ENCODE measurements at regions not wholly inside any gene's neighbourhood (a gene's known extent, or its start where the extent isn't known, plus 50 kb on each side); places are given as distances from the start of the nearest gene placed in this dataset.

- CTCF ChIA-PET: interaction anchor here (3.0 kb wide), 1 partner anchor 649 kb away, joined by 14 read pairs; no protein-coding TSS in a partner anchor
These were observed 53.7 kb upstream of the TMX4 start for GRCh38 chr20:8073024-8073832.

GRCh38 chr20:8074931-8075330 is 55.4 kb upstream of the TMX4 start:
- POLR2A ChIA-PET: no interaction called here
- DNase-seq (ENCODE audit: low read depth, low spot score): no peak
- CTCF ChIA-PET: interaction anchor here (1.0 to 2.7 kb wide), 2 partner anchors 30 to 647 kb away, joined by 4 to 12 read pairs; no protein-coding TSS in a partner anchor
- no peak for TF ChIP-seq CTCF (IDR thresholded peaks at IDR 0.05; ENCODE audit: insufficient read depth, low read length, missing control alignments)
- H3K4me3 ChIP-seq (ENCODE audit: low read depth, low read length): no peak overlapping the region

More at GRCh38 chr20:8073024-8073832, 53.7 kb upstream of the TMX4 start:
- H3K4me3 ChIP-seq (ENCODE audit: low read depth, low read length): no peak overlapping the region
- no peak for TF ChIP-seq CTCF (IDR thresholded peaks at IDR 0.05; ENCODE audit: insufficient read depth, low read length, missing control alignments)
- POLR2A ChIA-PET: no interaction called here
- no peak for DNase-seq (ENCODE audit: low read depth, low spot score)

GRCh38 chr20:8076306-8077136 is 55.5 kb upstream of the PLCB1 start:
- DNase-seq (ENCODE audit: low read depth, low spot score): no peak
- CTCF ChIA-PET: interaction anchor here (1.6 to 2.7 kb wide), 2 partner anchors 32 to 645 kb away, joined by 5 to 12 read pairs; no protein-coding TSS in a partner anchor
- POLR2A ChIA-PET: no interaction called here
- no peak for TF ChIP-seq CTCF (IDR thresholded peaks at IDR 0.05; ENCODE audit: insufficient read depth, low read length, missing control alignments)
- no peak overlapping the region for H3K4me3 ChIP-seq (ENCODE audit: low read depth, low read length)

- no peak overlapping the region for H3K4me3 ChIP-seq (ENCODE audit: low read depth, low read length)
- ChIA-PET CTCF (interaction anchor here (1.6 to 2.7 kb wide), 2 partner anchors 33 to 645 kb away, joined by 5 to 12 read pairs; no protein-coding TSS in a partner anchor), POLR2A (no interaction called here)
- no peak for TF ChIP-seq CTCF (IDR thresholded peaks at IDR 0.05; ENCODE audit: insufficient read depth, low read length, missing control alignments)
- DNase-seq (ENCODE audit: low read depth, low spot score): no peak
These were observed 55.0 kb upstream of the PLCB1 start for GRCh38 chr20:8077137-8077466.

GRCh38 chr20:8078528-8078914 is 53.5 kb upstream of the PLCB1 start:
- ChIA-PET POLR2A (no interaction called here), CTCF (no interaction called here)
- H3K4me3 ChIP-seq (ENCODE audit: low read depth, low read length): no peak overlapping the region
- TF ChIP-seq CTCF (IDR thresholded peaks at IDR 0.05; ENCODE audit: insufficient read depth, low read length, missing control alignments): no peak
- no peak for DNase-seq (ENCODE audit: low read depth, low spot score)

GRCh38 chr20:8079976-8080375 is 52.1 kb upstream of the PLCB1 start:
- CTCF ChIA-PET: no interaction called here
- TF ChIP-seq CTCF (IDR thresholded peaks at IDR 0.05; ENCODE audit: insufficient read depth, low read length, missing control alignments): no peak
- no peak for DNase-seq (ENCODE audit: low read depth, low spot score)
- POLR2A ChIA-PET: no interaction called here
- no peak overlapping the region for H3K4me3 ChIP-seq (ENCODE audit: low read depth, low read length)

All from AG04449 (cell line).